CD4-positive, alpha-beta T cell treated with Interleukin-4 for 1 hour (primary cell): ENCODE measurements at regions not wholly inside any gene's neighbourhood (a gene's known extent, or its start where the extent isn't known, plus 50 kb on each side); places are given as distances from the start of the nearest gene placed in this dataset.

Experiments
- DNase-seq, 2 donors: peaks; one replicate each; pipeline ENCODE4 v3.0.0-alpha.2; 2020 to 2022

GRCh38 chr5:6873359-6873758, 160.1 kb downstream of the TENT4A start:
- no peak for DNase-seq

GRCh38 chr5:6875376-6875775, 162.1 kb downstream of the TENT4A start:
- no peak for DNase-seq

- DNase-seq, result no peak
These were observed 165.0 kb downstream of the TENT4A start for GRCh38 chr5:6877986-6878828.

- DNase-seq, result no peak
These were observed 172.3 kb downstream of the TENT4A start for GRCh38 chr5:6885581-6885980.

- no peak for DNase-seq
These were observed 173.6 kb downstream of the TENT4A start for GRCh38 chr5:6886866-6887265.

GRCh38 chr5:6889030-6889429, 175.8 kb downstream of the TENT4A start:
- DNase-seq, result no peak

- DNase-seq, result no peak
These were observed 186.0 kb downstream of the TENT4A start for GRCh38 chr5:6899221-6899620.

- no peak for DNase-seq
These were observed 187.3 kb downstream of the TENT4A start for GRCh38 chr5:6900247-6901227.

GRCh38 chr5:6902094-6902493, 188.9 kb downstream of the TENT4A start:
- no peak for DNase-seq

- no peak for DNase-seq
These were observed 189.4 kb downstream of the TENT4A start for GRCh38 chr5:6902597-6902996.

GRCh38 chr5:6903934-6904333, 190.7 kb downstream of the TENT4A start:
- no peak for DNase-seq

GRCh38 chr5:6904860-6905259, 191.6 kb downstream of the TENT4A start:
- DNase-seq, result no peak

- no peak for DNase-seq
These were observed 192.2 kb downstream of the TENT4A start for GRCh38 chr5:6905423-6905822.

- no peak for DNase-seq
These were observed 192.7 kb downstream of the TENT4A start for GRCh38 chr5:6905883-6906282.

GRCh38 chr5:6907320-6907918, 194.2 kb downstream of the TENT4A start:
- no peak for DNase-seq

- DNase-seq, result no peak
These were observed 196.7 kb downstream of the TENT4A start for GRCh38 chr5:6909901-6910300.

GRCh38 chr5:6910950-6911349, 197.7 kb downstream of the TENT4A start:
- DNase-seq, result no peak

- DNase-seq, result no peak
These were observed 201.1 kb downstream of the TENT4A start for GRCh38 chr5:6914347-6914746.

- no peak for DNase-seq
These were observed 202.3 kb downstream of the TENT4A start for GRCh38 chr5:6915574-6915973.

- DNase-seq, result no peak
These were observed 205.0 kb downstream of the TENT4A start for GRCh38 chr5:6918255-6918654.

GRCh38 chr5:6920628-6921256, 207.5 kb downstream of the TENT4A start:
- DNase-seq, result no peak

GRCh38 chr5:6926491-6927038, 213.3 kb downstream of the TENT4A start:
- DNase-seq, result no peak

- no peak for DNase-seq
These were observed 222.8 kb downstream of the TENT4A start for GRCh38 chr5:6936031-6936430.
